Endodermal cell (in vitro differentiated cells): ENCODE measurements at regions not wholly inside any gene's neighbourhood (a gene's known extent, or its start where the extent isn't known, plus 50 kb on each side); places are given as distances from the start of the nearest gene placed in this dataset.

Experiments
- DNase-seq: peaks from one replicate; pipeline ENCODE4 v3.0.0-alpha.2; 2017
- H3K27ac ChIP-seq: 2 replicates; pipeline ENCODE4 v1.5.1; 2013; ENCODE audit warnings: mild to moderate bottlenecking, low read depth, low read length, moderate library complexity
- H3K27me3 ChIP-seq: 2 replicates; pipeline ENCODE4 v1.6.1; 2013; ENCODE audit warnings: mild to moderate bottlenecking, low read length, moderate library complexity; ENCODE audit not compliant: insufficient read depth, control insufficient read depth, poor library complexity, severe bottlenecking
- H3K36me3 ChIP-seq: 2 replicates; pipeline ENCODE4 v1.7.0; 2013; ENCODE audit warnings: mild to moderate bottlenecking, low read length, moderate library complexity; ENCODE audit not compliant: control insufficient read depth, insufficient read depth
- H3K4me1 ChIP-seq: one replicate; pipeline ENCODE4 v1.7.0; 2013; ENCODE audit warnings: low read length; ENCODE audit not compliant: control insufficient read depth, insufficient read depth
- H3K4me3 ChIP-seq: 2 replicates; pipeline ENCODE4 v1.5.1; 2013; ENCODE audit warnings: mild to moderate bottlenecking, low read length, moderate library complexity
- H3K9ac ChIP-seq: 2 replicates; pipeline ENCODE4 v1.6.1; 2013; ENCODE audit warnings: mild to moderate bottlenecking, low read length, moderate library complexity; ENCODE audit not compliant: poor library complexity, severe bottlenecking; ENCODE audit errors: extremely low read depth
- H3K9me3 ChIP-seq: 2 replicates; pipeline ENCODE4 v1.6.1; 2013; ENCODE audit warnings: mild to moderate bottlenecking, low read length, moderate library complexity; ENCODE audit not compliant: control insufficient read depth
- H3K27ac Mint-ChIP-seq: 2 replicates; pipeline ENCODE4 v1.8.0; 2020; ENCODE audit warnings: mixed read lengths
- H3K27me3 Mint-ChIP-seq: 2 replicates; pipeline ENCODE4 v1.8.0; 2021; ENCODE audit warnings: mild to moderate bottlenecking, mixed read lengths; ENCODE audit not compliant: insufficient read depth
- H3K36me3 Mint-ChIP-seq: 2 replicates; pipeline ENCODE4 v1.8.0; 2020; ENCODE audit warnings: low read depth, mixed read lengths
- H3K4me1 Mint-ChIP-seq: 2 replicates; pipeline ENCODE4 v1.8.0; 2020; ENCODE audit warnings: mixed read lengths
- H3K4me3 Mint-ChIP-seq: 2 replicates; pipeline ENCODE4 v1.8.0; 2020; ENCODE audit warnings: mild to moderate bottlenecking, moderate library complexity, mixed read lengths
- H3K9me3 Mint-ChIP-seq: 2 replicates; pipeline ENCODE4 v1.8.0; 2020; ENCODE audit warnings: mild to moderate bottlenecking, mixed read lengths
- WGBS, 2 experiments: methylation state at CpG; one replicate each; pipeline versions ENCODE4 v1.1.5 to v1.1.7; 2013; ENCODE audit warnings: missing lambda C conversion rate in 2 of 2, mixed read lengths in 1 of 2; ENCODE audit not compliant: insufficient coverage in 1 of 2, insufficient read length in 1 of 2; 5-methylcytosine and 5-hydroxymethylcytosine counted together
- TF ChIP-seq, protein P1 (sequence below): fragments of 200-600 bp; sonication (generic); conservative IDR thresholded peaks from 2 replicates; pipeline ENCODE4 v1.5.0; 2021; ENCODE audit warnings: antibody characterized with exemption, mild to moderate bottlenecking

DNA sequence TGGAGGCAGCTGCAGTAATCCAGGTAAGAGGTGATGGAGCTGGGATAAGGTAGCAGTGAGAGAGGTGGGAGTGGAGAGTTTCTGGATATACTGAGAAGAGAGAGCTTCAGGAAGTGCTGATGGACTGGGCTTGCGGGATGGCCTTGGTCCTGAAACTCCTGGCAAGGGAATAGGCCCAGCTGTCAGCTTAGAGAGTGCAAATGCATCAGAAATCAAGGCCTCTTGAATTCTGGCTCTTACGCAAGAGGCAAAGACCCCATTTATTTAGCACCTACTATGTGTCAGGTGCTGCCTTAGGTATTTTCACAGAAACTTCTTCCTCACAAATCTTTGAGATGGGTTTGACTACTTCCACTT, 227.2 kb upstream of the MAP3K1 start:
- Mint-ChIP-seq H3K4me3 (no peak overlapping the region), H3K36me3 (no peaks in the 10 kb centered on the region), H3K27me3 (no peaks in the 10 kb centered on the region), H3K27ac (no peak overlapping the region), H3K4me1 (peaks cover 12% of the 10 kb centered on the region), H3K9me3 (peaks cover 5% of the 10 kb centered on the region)
- H3K36me3 ChIP-seq = no peaks in the 10 kb centered on the region
- no peak overlapping the region for H3K4me3 ChIP-seq
- H3K4me1 ChIP-seq = peaks cover 2% of the 10 kb centered on the region
- no peak overlapping the region for H3K27ac ChIP-seq
- no peak for DNase-seq
- H3K9ac ChIP-seq = no peak overlapping the region
- H3K9me3 ChIP-seq = peaks cover 10% of the 10 kb centered on the region
- no peaks in the 10 kb centered on the region for H3K27me3 ChIP-seq
- 95 to 100% methylated on average over 2 of the region's 2 CpGs for WGBS, 2 experiments
- TF ChIP-seq, protein P1, sequence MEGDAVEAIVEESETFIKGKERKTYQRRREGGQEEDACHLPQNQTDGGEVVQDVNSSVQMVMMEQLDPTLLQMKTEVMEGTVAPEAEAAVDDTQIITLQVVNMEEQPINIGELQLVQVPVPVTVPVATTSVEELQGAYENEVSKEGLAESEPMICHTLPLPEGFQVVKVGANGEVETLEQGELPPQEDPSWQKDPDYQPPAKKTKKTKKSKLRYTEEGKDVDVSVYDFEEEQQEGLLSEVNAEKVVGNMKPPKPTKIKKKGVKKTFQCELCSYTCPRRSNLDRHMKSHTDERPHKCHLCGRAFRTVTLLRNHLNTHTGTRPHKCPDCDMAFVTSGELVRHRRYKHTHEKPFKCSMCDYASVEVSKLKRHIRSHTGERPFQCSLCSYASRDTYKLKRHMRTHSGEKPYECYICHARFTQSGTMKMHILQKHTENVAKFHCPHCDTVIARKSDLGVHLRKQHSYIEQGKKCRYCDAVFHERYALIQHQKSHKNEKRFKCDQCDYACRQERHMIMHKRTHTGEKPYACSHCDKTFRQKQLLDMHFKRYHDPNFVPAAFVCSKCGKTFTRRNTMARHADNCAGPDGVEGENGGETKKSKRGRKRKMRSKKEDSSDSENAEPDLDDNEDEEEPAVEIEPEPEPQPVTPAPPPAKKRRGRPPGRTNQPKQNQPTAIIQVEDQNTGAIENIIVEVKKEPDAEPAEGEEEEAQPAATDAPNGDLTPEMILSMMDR = no peak

DNA sequence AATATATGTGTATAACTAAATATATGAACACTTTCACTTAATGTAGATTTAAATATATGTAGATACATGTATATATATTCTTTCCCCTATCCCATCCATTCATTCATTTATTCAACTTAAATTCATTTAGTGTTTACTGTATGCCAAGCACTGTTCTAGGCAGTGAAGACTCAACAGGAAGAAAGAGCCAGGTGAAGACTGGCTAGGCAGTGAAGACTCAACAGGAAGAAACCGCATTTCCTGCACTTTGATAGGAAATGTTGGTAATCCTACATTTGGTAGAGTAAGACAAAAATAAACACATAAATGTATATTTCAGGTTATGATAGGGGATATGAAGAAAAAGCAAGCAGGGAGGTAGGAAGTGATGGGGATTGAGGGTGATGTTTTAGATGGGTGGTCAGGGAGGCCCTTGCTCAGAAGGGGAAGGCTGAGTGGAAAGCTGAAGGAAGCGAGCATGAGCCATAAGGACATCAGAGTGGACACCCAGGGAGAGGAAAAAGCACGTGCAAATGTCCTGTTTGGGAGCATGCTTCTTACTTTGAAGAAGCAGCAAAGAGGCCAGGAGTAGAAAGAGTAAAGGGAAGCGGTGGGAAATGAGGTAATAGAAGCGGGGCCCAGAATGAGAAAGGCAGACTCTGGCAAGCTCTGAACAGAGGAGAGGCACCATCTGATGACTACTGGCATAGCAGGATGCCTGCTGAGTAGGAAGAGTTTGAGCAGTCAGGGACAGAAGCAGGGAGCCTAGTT, 227.8 kb upstream of the MAP3K1 start:
- no peak overlapping the region for H3K9ac ChIP-seq
- Mint-ChIP-seq H3K4me3 (no peak overlapping the region), H3K36me3 (no peaks in the 10 kb centered on the region), H3K4me1 (peaks cover 12% of the 10 kb centered on the region), H3K27me3 (no peaks in the 10 kb centered on the region), H3K9me3 (peaks cover 5% of the 10 kb centered on the region), H3K27ac (no peak overlapping the region)
- TF ChIP-seq, protein P1 = no peak
- H3K36me3 ChIP-seq = no peaks in the 10 kb centered on the region
- no peak for DNase-seq
- peaks cover 2% of the 10 kb centered on the region for H3K4me1 ChIP-seq
- H3K27ac ChIP-seq = no peak overlapping the region
- WGBS, 2 experiments = 92 to 94% methylated on average over 4 to 5 of the region's 5 CpGs
- H3K9me3 ChIP-seq = peaks cover 10% of the 10 kb centered on the region
- no peak overlapping the region for H3K4me3 ChIP-seq
- H3K27me3 ChIP-seq = no peaks in the 10 kb centered on the region

DNA sequence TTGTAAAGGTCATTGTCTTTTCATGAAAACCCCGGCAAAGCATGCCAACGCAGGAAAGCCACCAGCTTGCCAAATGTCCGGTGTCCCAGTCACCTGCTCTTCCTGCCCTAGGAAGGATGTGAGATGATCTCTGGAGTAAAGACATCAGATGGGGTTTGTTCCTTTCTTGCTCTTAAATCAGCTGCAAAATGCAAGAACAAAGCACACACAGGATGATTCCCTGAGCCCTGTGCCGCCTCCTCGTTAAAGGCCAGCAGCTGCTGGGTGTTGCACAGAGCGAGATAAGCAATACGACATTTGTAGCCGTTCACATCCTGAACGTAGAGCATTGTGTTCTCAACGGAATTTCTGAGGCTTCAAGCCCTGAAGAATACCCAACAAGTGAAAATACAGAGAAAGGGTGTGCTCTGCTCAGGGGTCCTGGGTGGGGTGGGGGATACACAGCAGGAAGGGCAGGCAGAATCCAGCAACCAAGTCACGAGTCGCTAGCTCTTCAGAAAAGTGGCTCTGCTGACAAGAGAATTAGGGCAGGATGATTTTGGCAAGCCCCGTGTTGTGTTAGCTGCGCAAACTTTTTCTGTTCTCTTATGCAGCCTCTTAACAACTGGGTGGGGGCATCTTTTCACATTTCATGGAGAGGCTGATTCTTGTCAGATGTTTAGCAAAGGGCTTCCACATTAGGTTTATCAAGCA, 229.2 kb upstream of the MAP3K1 start:
- Mint-ChIP-seq H3K4me3 (no peak overlapping the region), H3K36me3 (no peaks in the 10 kb centered on the region), H3K9me3 (peaks cover 10% of the 10 kb centered on the region), H3K27me3 (no peaks in the 10 kb centered on the region), H3K27ac (no peak overlapping the region), H3K4me1 (peaks cover 9% of the 10 kb centered on the region)
- H3K4me3 ChIP-seq = no peak overlapping the region
- TF ChIP-seq, protein P1 = no peak
- WGBS, 2 experiments = 84 to 87% methylated on average over 13 to 14 of the region's 14 CpGs
- DNase-seq = no peak
- peaks cover 10% of the 10 kb centered on the region for H3K9me3 ChIP-seq
- H3K9ac ChIP-seq = no peak overlapping the region
- no peaks in the 10 kb centered on the region for H3K27me3 ChIP-seq
- no peaks in the 10 kb centered on the region for H3K36me3 ChIP-seq
- H3K4me1 ChIP-seq = peaks cover 2% of the 10 kb centered on the region
- H3K27ac ChIP-seq = no peak overlapping the region
